Left renal pelvis (tissue), 4 donors: ENCODE measurements at regions not wholly inside any gene's neighbourhood (a gene's known extent, or its start where the extent isn't known, plus 50 kb on each side); places are given as distances from the start of the nearest gene placed in this dataset.
"Not testable (repeated sequence)": the region's sequence is repeated elsewhere in the genome, so short reads cannot be mapped to it uniquely, and the experiment has no call there.

Source experiments
- DNase-seq, 4 donors: peaks; one replicate each; pipeline ENCODE4 v3.0.0-alpha.2; 2013; ENCODE audit warnings: low read depth in 4 of 4, low spot score in 3 of 4

DNA sequence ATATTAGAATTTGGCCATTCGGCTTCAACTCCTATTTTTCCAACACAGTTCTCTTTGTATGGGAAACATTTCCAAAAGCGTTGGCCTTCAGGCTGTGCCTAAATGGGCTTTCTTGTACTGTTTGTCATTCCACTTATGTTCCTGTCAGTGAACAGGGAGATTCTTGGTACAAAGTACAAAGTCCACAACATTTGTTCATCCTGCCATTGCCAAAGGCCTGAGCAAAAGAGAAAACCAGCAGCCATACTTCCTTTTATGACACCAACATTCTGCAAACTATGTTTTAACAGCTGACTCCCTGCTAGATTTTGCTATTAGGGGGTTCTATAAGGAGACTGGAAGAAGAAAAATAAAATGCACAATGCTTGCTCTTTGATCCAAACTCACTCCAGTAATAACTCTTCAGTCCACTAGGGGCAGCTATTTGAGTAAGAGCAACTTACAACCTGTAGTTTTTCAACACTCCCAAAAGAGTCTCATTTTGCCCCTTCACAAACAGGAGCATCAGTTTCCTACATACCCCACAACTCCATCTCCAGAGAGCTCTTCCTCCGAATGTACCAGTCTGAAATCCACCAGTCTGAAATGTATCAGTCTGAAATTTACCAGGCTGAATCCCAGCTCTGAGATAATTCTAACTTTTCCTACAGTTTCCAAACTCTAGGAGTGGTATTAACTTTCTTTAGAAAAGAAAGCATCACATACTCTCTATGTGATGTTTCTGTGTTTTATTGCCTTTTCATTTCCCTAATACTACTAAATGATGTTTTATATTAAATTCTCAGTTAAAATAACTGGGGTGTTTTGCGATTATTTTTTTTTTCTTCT is 693.8 kb downstream of the DNAH5 start:
- no peak for DNase-seq

DNA sequence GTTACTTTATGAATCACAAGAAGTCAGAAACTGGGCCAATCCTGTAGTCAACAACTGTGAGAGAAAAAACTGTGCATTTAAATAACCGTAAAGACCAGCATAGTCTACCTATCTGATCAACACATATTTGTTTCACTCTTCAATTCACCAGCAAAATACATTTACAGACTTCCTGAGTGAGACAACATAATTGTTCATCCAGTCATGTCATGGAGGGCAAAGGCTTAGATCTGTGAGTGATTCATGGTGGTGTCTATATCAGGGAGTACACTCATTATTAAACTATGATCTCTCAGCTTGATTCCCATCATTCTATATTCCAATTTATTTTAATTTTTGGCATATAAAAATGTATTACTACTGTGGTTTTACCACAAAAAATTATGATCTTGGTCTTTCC is 694.6 kb downstream of the DNAH5 start:
- no peak for DNase-seq

DNA sequence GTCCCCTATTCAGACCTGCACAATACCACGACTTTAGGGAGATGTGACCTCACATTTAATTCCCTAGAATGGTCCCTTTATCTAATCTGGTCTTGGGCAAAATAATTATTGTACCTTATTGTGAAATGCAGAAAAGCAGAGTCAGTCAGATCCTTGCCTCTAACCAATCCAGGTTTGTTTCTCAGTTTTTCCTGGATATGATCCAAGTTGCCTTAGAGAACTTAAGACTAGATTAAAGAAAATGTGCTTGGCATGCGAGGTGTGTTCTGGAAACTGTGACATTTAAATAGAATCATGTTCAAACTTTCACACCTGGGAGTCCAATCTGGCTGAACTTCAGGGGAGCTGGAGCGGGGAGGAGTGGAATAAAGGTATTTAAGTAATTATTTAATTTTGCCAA is 696.2 kb downstream of the DNAH5 start:
- no peak for DNase-seq

DNA sequence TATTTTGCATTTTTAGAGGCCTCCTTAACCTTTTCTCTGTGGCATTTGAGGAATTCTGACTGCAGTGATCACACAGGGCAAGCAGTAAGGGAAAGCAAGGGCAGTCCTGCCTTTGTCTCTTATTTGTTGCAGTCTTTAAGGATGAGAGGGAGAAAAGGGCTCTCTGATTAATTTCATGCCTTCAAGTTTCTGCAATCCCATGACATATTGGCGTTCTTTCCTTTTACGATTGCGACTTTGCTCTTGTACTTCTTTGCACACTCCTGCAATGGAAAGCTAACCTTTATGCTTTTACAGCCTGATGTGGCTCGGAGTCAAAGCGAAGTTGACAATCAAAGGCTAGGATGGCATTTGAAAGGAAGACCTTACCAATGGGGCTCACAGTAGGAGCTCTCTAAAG is 698.4 kb downstream of the DNAH5 start:
- no peak for DNase-seq

DNA sequence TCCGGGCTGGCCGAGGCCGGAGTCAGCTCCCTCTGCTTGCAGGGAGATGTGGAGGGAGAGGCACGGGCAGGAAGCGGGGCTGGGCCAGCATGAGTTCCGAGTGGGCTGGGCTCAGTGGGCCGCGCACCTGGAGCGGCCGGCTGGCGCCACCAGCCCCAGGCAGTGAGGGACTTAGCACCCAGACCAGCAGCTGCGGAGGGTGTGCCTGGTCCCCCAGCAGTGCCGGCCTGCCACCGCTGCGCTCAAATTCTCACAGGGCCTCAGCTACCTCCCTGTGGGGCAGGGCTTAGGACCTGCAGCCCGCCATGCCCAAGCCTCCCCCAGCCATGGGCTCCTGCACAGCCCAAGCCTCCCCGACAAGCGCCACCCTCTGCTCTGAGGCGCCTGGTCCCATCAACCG is 700.3 kb downstream of the DNAH5 start:
- DNase-seq: no peak

DNA sequence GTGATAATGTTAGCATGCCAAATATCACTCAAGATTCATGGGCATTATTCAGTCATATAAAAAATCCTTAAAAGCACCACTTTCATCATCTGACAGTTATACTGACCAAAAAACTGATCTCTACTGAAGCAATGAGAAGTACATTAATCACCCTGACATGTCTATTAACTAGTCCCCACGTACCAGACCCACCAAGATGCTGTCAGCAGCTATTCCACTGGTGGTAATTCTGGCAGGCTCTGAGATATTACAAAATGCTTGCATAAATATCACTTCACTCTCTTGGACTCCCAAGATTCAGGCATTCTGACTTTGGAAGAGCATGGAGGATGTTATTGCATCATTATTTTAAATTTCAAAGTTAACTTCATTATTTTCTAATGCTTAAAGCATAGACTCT is 717.0 kb downstream of the DNAH5 start:
- no peak for DNase-seq

DNA sequence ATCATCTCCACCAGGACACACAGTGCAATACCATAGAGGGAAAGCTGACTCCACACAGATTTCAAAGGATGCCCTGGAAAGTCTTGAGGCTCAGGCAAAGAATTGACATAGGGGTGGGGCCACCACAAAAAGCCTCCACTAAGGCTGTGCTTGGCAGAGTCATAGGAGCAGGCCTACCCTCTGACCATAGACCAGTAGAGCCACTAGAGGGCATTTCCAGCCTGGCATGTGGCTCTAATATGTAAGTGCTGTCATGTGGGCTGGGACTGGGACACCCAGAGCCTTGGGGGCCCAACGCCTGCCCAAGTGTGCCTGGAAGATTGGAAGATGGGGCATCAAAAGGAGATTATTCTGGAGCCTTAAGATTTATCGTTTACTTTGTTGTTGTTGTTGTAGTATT is 726.0 kb downstream of the DNAH5 start:
- no peak for DNase-seq

DNA sequence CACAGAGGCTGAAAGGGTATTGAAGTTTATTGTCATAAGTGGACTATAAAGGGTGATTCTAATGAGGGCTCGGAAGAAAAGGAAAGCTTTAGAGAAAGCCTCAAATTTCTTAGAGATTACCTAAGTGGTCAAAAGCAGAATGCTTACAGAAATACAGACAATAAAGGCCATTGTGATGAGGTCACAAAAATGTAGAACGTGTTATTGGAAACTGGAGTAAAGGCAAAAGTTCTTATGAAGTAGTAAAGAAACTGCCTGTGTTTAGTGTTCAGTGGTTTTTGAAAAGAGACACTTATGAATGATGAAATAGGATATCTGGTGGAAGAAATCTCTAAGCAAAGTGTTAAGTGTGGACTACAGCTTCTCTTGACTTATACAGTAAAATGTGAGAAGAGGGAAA is 726.9 kb downstream of the DNAH5 start:
- no peak for DNase-seq

DNA sequence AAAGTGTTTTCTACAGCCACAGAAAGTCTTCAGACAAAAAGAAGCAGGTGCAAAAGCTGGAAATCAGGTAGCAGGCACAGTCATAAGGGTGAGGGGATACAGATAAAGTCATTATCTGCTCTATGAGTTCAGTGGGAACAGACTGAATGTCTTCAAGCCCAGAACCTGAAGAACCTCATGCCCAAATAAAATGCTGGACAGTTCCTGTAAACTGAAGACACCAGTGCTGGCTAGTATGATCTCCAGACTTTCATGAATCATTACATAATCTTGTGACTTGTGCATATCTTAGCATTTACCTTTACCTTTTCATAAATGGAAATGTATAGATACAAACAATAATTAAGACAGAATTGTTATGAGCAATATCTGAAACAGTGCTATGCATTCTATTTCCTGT is 728.7 kb downstream of the DNAH5 start:
- no peak for DNase-seq

DNA sequence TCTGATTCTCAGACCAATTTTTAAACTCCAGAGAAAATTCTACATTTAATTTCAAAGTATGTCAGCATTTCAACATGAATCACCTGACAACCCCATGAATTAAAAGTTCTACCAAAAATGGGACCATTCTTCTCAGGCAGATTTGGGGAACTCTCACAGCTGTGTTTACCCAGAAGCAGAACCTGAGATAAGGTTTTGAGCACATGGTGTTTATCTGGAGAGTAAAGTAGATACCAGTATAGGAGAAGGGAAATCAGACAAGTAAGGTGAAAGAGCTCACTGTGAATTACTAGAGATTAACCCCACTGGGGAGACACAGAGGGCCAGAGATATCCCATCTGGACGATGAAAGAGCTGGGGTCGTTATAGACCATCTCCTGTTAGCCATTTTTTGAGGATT is 729.1 kb downstream of the DNAH5 start:
- no peak for DNase-seq

DNA sequence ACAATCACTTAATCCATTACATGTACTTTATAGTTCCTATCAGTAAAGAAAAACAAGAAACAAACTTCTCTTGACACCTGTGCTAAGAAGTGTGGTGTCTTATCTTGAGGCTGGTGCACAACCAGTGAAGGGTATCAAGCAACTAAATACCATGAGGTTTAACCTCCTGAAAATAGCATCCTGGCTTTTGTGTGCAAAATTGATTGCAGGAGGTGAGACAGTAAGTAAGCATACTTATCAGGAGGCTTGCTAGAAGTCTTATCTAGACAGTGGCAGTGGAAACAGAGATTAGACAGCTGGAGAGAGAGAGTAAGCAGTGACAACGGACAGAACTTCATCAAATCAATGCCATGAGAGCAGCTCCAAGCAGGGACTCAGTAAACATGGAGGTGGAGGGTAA is 730.3 kb downstream of the DNAH5 start:
- DNase-seq: no peak

DNA sequence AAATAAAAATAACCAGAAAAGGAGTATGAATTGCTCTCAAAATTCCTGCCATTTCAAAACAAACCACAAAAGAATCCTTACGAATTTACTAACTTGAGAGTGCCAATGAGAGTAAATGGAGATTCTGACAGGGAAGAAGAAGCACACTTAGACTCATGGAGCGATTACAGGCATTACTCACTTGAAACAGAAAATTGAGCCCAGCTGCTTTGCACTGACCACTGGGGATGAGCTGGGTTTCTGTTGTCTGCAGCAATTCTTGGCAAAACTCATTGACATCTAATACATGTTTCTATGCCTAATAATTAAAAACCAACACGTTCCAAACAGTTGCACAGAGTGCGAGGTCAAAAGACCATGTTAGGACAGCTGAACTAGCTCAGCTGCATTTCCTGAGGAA is 731.6 kb downstream of the DNAH5 start:
- DNase-seq: no peak

DNA sequence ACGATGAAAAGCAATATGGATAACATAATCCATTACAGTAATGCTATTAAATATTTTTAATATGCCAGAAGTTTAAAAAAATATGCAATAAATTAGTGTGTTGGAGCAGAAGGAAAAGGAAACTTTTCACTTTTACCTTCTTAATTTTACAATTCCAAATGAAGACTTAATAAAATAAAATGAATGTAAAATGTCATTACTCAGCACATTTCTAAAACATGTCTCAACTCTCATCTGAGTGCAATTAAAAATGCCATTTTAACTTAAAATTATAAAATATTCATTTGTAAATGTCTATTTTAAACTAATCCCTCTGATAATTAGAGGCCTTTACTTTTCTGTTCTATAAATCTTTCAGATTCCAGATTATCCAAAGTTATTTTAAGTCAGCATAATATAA is 733.4 kb downstream of the DNAH5 start:
- DNase-seq: no peak

DNA sequence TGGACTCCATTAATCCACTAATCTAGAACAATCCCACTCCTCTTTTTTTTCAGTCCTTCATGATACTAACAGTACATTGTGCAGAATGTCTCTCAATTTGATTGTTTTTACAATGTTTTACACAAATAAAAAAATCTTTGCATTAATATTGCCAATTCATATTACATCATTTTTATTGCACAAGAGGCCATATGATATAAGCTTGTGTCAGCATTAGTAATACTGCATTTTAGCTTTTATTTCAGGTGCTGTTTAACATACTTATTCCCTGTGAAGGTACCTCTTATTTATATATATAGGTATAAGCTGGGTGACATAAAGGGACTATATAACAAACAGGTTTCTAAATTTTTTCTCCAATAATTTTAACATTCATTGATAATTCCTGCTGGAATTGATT is 737.4 kb downstream of the DNAH5 start:
- DNase-seq: no peak

DNA sequence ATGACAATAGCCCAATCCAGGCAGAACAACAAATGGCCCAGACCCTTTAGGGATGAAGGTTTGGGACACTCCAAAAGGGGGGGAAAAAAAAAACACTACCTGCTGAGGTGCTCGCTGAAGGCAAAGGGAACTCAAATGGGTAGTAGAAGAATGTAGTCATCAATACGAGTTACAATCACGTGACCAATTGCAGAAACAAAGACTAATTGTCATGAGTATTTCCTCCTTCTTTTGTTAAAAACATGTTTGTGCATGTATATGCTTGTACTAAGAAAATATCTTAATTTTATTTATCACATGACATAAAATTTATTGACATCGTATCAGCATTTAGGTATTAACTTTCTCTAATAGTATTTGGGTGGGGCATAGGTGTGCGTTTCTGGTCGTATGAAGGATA is 743.5 kb downstream of the DNAH5 start:
- no peak for DNase-seq

DNA sequence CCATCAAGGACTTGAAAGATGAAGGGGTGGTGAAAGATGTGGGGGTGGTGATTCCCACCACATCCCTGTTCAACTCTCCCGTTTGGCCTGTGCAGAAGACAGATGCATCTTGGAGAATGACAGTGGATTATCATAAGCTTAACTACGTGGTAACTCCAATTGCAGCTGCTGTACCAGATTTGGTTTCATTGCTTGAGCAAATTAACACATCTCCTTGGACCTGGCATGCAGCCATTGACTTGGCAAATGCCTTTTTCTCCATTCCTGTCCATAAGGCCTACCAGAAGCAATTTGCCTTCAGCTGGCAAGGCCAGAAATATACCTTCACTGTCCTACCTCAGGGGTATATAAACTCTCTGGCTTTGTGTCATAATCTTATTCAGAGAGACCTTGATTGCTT is 746.3 kb downstream of the DNAH5 start:
- DNase-seq: not testable (repeated sequence)

DNA sequence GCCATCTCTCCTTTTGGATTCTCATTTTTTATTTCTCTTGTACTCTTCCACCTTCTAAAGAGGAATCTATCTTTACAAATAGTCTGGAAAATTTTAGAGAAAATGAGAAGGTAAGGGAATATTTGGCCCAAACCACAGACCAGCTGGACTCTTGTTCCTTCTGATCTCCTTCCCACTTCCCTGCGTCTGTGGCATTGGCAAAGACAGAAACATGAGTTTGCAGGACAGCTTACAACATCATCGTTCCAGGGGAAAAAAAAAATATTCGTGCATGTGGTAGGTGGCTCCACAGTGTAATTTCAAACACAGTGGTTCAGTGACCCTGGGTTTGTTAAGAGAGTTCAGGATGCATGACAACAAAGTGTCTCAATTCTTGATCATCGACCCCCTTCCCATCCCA is 755.0 kb downstream of the DNAH5 start:
- DNase-seq: no peak

DNA sequence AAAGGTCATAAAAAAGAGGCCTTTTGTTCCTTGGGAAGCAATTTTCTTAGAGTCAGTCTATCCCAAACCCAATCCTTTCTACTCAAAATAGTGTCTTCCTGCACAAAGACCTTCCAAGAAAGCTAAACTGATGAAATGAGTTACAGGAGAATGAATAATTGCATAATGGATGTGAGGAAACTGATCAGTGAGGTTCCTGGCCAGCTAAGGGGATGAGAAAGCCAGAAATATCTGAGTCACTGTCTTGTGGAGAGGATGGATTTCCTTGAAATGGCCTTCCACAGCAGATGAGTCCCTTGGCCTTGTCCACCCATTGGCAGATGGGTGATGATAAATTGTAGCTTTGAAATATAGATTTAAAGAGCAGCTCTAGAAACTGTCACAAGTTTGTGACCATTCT is 756.1 kb downstream of the DNAH5 start:
- no peak for DNase-seq

DNA sequence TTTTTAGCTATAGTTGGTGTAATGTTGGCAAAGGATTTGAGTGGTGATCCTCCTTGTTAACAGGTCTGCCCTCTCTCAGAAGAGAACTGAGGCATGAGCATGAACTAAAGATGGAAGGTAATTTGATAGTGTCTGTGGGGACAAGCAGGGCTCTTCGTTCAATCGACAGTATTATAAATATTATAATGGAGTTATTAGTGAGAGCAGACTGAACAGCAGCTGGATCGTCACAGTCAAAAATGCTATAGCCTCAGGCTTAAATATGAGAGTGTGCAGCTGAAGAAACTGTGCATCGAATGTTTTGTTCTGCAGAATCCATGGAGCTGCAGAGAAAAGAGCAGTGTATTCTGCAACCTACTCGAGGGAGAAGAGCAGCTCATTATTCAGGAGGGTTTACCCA is 757.3 kb downstream of the DNAH5 start:
- DNase-seq: no peak

DNA sequence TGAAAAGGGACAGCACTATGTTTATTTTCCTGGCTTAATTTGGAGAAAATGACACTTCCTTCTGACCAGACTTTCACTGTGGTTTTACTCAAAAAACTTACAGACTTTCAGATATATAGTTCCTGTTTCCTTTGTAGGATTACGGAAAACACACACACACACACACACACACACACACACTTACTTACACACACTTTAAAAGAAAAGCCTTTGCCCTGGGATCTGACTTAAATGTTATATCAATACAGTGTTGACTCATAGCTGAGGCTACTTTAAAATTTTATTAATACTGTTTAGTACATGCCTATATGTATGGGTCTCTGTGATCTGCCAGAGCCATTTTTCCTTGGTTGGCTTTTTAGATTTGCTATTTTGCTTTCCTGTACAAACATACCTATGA is 758.3 kb downstream of the DNAH5 start:
- DNase-seq: no peak

DNA sequence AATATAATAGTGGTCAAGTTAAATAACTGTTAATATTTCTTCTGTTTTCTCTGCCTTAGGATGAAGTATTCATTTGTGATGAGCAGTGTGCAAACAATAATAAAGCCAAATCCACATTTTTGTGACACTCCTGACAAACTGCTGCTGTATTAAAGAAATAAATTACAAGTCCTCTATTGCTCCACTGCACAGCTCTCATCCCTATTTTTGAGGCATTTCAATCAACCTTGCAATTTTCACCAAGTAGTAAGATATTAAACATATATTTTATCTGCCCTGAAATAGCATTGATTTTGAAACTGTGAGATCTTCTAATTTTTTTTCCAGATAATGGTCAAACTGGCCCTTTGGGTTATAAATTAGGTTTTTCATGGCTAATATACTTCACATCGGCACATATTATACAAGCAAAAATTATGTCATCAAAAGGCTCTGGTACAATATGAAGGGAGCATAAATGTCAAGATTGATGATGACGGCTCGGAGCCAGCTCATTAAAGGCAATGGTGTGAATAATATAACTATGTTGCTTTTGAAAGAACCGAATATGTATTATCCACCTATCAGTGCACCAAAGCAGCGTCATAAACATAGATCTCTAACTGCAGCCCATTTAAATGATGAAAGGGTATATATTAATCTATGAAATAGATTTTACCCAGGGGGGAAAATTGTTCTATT is 764.9 kb downstream of the DNAH5 start:
- DNase-seq: no peak

DNA sequence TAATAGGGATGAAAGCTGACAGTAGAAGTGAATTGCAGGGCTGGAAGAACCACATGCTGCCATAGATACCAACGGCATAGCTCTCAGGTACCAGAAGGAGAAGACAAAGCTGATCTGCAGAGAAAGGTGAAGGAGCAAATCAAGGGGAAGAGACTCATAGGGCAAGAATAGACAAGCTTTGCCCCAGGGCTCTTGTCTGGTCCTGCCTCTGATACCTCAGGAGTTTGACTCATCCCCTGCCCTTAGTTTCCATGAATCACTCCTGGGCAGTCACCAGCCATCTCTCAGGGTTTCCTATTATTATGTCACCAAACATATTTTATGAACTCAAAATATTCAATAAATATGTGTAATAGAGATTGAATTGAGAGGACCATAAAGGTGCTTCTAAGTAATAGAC is 800.9 kb downstream of the DNAH5 start:
- no peak for DNase-seq

DNA sequence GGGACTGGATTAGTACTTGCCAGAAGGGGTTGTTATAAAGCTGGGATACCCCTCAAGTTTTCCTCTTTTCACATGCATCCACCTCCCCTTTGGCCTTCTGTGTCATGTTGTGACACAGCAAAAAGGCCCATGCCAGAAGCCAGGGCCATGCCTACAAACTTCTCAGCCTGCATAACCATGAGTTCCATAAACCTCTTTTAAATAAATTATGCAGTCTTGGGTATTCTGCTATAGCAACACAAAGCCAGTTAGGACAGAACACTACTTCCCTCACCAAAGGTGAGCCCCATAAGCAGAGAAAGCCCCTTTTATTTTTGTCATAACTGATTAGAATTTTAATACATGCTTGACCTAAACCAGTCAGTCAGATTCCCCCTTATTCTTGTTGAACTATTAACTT is 801.3 kb downstream of the DNAH5 start:
- no peak for DNase-seq
